ENCODE measurements at regions not wholly inside any gene's neighbourhood (a gene's known extent, or its start where the extent isn't known, plus 50 kb on each side); places are given as distances from the start of the nearest gene placed in this dataset.

DNA sequence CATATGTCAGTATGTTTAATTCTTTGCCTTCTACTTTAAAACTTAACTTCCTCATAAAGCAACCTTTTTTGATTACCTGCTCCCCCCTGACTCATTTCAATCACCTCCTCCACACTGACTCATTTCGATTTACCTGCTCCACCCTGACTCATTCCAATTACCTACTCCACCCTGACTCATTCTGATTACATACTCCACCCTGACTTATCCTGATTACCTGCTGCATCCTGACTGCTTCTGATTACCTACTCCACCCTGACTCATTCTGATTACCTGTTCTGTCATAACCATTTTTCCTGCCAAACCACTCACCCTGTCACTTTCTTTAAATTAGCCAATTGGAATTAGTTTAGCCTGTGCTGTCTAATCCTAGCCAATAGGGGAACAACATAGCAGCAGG, 263.6 kb downstream of the DDX3Y start:
- DNase-seq, result no peak
